A549 (cell line): ENCODE measurements at regions not wholly inside any gene's neighbourhood (a gene's known extent, or its start where the extent isn't known, plus 50 kb on each side); places are given as distances from the start of the nearest gene placed in this dataset.

Experiments used
- CEBPB ChIP-seq, 2 experiments: fragments of >200 bp in 1 of 2; sonication (Bioruptor Twin) in 1 of 2; formaldehyde crosslinking in 1 of 2; IDR thresholded peaks; 2 replicates each; pipeline ENCODE4 v1.6.1; 2012 to 2016
- CHD4 ChIP-seq: fragments of 200-600 bp; sonication (generic); IDR thresholded peaks from 2 replicates; pipeline ENCODE4 v1.6.1; 2016; ENCODE audit warnings: antibody characterized with exemption, mild to moderate bottlenecking, borderline replicate concordance
- CTCF ChIP-seq: fragments of >200 bp; sonication (Bioruptor Twin); formaldehyde crosslinking; IDR thresholded peaks from 3 replicates; pipeline ENCODE4 v1.5.1; 2016
- EP300 ChIP-seq, 2 experiments: fragments of >200 bp; sonication (Bioruptor Twin); formaldehyde crosslinking; IDR thresholded peaks; 2 replicates in 1 of 2; 3 replicates in 1 of 2; pipeline ENCODE4 v1.6.1; 2016 to 2017
- GATA3 ChIP-seq: IDR thresholded peaks from 2 replicates; pipeline ENCODE4 v1.6.1; 2012; ENCODE audit warnings: borderline replicate concordance
- HEYL ChIP-seq: fragments of 250-450 bp; sonication (Bioruptor Pico); IDR thresholded peaks from 2 replicates; pipeline ENCODE4 v1.8.0; 2021; ENCODE audit warnings: mild to moderate bottlenecking, moderate library complexity
- HMGXB4 ChIP-seq: fragments of 250-450 bp; sonication (Bioruptor Pico); IDR thresholded peaks from 2 replicates; pipeline ENCODE4 v1.5.0; 2021; ENCODE audit warnings: mild to moderate bottlenecking, moderate library complexity, borderline replicate concordance
- JUN ChIP-seq, 2 experiments: fragments of >200 bp; sonication (Bioruptor Twin); formaldehyde crosslinking; IDR thresholded peaks; 2 replicates in 1 of 2; 3 replicates in 1 of 2; pipeline ENCODE4 v1.6.1; 2016 to 2017
- MAX ChIP-seq: IDR thresholded peaks from 2 replicates; pipeline ENCODE4 v1.6.1; 2012
- PHF8 ChIP-seq: fragments of 200-600 bp; sonication (generic); IDR thresholded peaks from 2 replicates; pipeline ENCODE4 v1.6.1; 2016; ENCODE audit warnings: low read depth, mild to moderate bottlenecking, antibody characterized with exemption, moderate library complexity, borderline replicate concordance
- POLR2A ChIP-seq: IDR thresholded peaks from 2 replicates; pipeline ENCODE4 v1.6.1; 2012; ENCODE audit warnings: mild to moderate bottlenecking, low read length
- POLR2AphosphoS2 ChIP-seq: conservative IDR thresholded peaks from 2 replicates; pipeline ENCODE4 v1.6.1; 2012; ENCODE audit warnings: low read length, improper control_type of control experiment, inconsistent platforms
- REST ChIP-seq: fragments of 200-600 bp; sonication (generic); IDR thresholded peaks from 2 replicates; pipeline ENCODE4 v1.6.1; 2016; ENCODE audit warnings: antibody characterized with exemption, mild to moderate bottlenecking, moderate library complexity
- SMC3 ChIP-seq: fragments of >200 bp; sonication (Bioruptor Twin); formaldehyde crosslinking; IDR thresholded peaks from 3 replicates; pipeline ENCODE4 v1.6.1; 2018; ENCODE audit warnings: inconsistent platforms

GRCh38 chr1:177890479-177890878, 79.4 kb downstream of the SEC16B start:
- TF ChIP-seq CTCF (no peak), POLR2AphosphoS2 (no peak), POLR2A (no peak), JUN (IDR thresholded peaks at IDR 0.05) (no peak), PHF8 (no peak), REST (no peak), GATA3 (no peak), HEYL (no peak), MAX (no peak), SMC3 (no peak), HMGXB4 (CRISPR knock-in tag) (no peak), CEBPB (IDR thresholded peaks at IDR 0.05) (no peak), CHD4 (no peak), EP300 (IDR thresholded peaks at IDR 0.05) (no peak)
